ENCODE measurements at regions not wholly inside any gene's neighbourhood (a gene's known extent, or its start where the extent isn't known, plus 50 kb on each side); places are given as distances from the start of the nearest gene placed in this dataset.

DNA sequence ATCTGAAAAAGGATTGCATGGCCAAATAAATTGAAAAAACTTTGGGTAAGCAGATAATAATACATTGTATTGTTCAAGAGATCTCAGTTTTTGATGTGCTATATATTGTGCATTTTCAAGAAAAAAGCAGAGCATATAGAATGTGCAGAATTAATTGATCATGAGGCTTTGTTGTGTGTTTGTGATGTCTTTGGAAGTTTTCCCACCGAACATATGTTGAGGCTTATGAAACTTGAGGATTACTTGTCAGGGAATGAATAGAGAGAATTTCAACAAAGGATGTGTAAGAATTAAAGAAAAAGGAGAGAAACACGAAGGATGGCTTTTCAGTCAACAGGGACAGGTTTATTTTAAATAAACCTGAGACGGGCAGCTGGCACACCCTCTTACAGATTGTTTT is 232.5 kb upstream of the POU1F1 start:
- H3K36me3 ChIP-seq (ENCODE audit: control insufficient read depth, insufficient read depth, low read length), result no peaks in the 10 kb centered on the region
- H3K4me3 ChIP-seq (ENCODE audit: low read depth, low read length), result no peak overlapping the region
- TF ChIP-seq, protein P1, sequence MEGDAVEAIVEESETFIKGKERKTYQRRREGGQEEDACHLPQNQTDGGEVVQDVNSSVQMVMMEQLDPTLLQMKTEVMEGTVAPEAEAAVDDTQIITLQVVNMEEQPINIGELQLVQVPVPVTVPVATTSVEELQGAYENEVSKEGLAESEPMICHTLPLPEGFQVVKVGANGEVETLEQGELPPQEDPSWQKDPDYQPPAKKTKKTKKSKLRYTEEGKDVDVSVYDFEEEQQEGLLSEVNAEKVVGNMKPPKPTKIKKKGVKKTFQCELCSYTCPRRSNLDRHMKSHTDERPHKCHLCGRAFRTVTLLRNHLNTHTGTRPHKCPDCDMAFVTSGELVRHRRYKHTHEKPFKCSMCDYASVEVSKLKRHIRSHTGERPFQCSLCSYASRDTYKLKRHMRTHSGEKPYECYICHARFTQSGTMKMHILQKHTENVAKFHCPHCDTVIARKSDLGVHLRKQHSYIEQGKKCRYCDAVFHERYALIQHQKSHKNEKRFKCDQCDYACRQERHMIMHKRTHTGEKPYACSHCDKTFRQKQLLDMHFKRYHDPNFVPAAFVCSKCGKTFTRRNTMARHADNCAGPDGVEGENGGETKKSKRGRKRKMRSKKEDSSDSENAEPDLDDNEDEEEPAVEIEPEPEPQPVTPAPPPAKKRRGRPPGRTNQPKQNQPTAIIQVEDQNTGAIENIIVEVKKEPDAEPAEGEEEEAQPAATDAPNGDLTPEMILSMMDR (IDR thresholded peaks at IDR 0.05; ENCODE audit: insufficient read depth, low read length, severe bottlenecking), result no peak
- DNase-seq (ENCODE audit: low read depth) (no peak), FAIRE-seq (no peak)
- no peaks in the 10 kb centered on the region for H3K27me3 ChIP-seq (ENCODE audit: control insufficient read depth, insufficient read depth, low read length)

DNA sequence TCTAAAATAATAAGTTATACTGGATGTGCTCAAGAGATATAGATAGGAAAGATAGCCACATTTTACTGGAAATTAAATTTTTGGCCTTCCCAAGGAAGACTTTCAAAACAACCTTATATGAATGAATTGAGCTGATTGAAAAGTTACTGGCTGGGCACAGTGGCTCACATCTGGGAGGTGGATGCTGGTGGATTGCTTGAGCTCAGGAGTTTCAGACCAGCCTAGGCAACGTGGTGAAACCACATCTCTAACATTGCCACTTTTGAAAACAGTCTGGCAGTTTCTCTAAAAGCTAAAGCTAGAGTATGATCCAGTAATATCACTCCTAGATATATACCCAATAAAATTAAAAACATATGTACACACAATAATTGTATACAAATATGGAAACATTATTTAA is 231.4 kb upstream of the POU1F1 start:
- no peak for FAIRE-seq
- TF ChIP-seq, protein P1 (IDR thresholded peaks at IDR 0.05; ENCODE audit: insufficient read depth, low read length, severe bottlenecking), result no peak
- DNase-seq (ENCODE audit: low read depth), result no peak
- no peaks in the 10 kb centered on the region for H3K27me3 ChIP-seq (ENCODE audit: control insufficient read depth, insufficient read depth, low read length)
- H3K36me3 ChIP-seq (ENCODE audit: control insufficient read depth, insufficient read depth, low read length), result no peaks in the 10 kb centered on the region
- no peak overlapping the region for H3K4me3 ChIP-seq (ENCODE audit: low read depth, low read length)

DNA sequence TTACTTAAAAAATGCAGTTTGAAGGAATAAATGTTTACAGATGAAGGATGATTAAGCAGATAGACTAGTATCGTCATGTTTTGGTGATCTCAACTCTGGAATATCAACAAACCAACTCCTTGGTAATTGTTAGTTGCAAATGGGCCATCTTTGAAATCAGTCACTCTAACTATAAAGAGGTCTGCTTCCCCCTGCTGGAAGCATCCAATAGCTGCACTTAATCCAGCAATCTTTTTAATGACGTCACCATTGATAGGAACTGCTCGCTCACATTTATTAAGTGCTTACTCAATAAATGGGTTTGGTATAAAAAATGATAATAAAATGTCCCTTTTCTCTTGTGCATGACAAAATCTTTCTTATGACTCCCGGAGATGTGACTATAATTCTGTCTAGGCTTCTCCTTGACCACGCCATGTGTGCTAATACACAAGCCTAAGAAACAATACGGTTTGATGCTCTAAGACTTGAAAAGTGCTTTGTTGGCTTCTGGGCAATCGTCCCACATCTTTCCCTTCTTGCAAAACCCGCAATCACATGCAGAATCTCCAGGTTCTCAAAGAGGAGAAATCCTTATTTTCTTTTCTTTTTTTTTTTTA is 227.6 kb upstream of the POU1F1 start:
- H3K27me3 ChIP-seq (ENCODE audit: control insufficient read depth, insufficient read depth, low read length), result no peaks in the 10 kb centered on the region
- no peaks in the 10 kb centered on the region for H3K36me3 ChIP-seq (ENCODE audit: control insufficient read depth, insufficient read depth, low read length)
- peak; percentile 90 for DNase-seq (ENCODE audit: low read depth)
- no peak for FAIRE-seq
- TF ChIP-seq, protein P1 (IDR thresholded peaks at IDR 0.05; ENCODE audit: insufficient read depth, low read length, severe bottlenecking), result peak; percentile 71
- no peak overlapping the region for H3K4me3 ChIP-seq (ENCODE audit: low read depth, low read length)

DNA sequence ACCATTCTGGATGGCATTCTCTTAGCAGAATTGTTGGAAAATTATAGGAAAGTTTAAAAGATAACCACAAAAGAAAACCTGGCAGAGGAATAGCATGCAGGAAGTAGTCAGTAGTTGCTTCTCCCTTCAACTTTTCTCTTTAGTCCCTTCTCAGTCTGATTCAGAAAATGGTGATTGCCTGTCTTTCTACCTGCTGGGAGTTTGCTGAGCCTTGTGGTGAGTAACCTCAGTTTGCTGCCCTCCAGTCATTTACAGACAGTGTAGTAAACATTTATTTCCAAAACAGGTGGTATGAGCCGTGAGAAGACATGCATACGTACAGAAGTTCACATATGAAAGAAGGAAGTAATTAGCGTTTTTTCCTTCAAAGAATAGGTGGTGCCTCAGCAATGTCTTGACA is 224.7 kb upstream of the POU1F1 start:
- FAIRE-seq, result no peak

DNA sequence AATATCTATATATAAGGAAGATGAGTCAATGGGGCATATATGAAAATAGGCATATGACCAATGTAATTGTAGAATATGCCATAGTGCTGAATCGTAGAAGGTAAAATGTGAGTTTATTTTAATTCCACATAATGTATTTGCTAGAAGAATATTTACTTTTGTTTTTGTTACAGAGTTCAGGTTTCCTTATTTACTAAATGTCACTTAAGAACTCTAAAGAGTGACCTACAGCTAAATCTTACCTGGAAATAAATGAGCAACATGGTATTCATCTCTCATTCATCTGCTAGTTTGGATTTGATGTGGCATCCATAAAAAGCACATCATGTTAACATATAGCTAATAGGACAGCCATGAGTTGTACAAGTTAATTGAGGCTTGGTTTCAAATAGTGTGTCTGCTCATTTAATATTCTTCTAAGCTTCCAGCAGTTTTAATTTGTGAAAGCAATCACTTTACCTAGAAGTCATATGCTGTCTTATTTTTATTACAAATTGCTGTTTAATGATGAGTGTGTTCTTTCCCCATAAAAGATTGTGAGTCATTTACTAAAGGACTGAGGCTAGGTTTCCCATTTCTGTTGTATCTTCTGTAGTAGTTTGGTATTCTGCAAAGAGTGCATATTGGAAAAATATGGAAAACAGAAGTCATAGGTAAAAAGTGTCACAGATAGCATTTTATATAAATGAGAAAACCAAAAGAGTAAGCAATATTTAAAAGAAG is 222.1 kb upstream of the POU1F1 start:
- no peaks in the 10 kb centered on the region for H3K36me3 ChIP-seq (ENCODE audit: control insufficient read depth, insufficient read depth, low read length)
- TF ChIP-seq, protein P1 (IDR thresholded peaks at IDR 0.05; ENCODE audit: insufficient read depth, low read length, severe bottlenecking), result no peak
- FAIRE-seq, result no peak
- H3K27me3 ChIP-seq (ENCODE audit: control insufficient read depth, insufficient read depth, low read length), result no peaks in the 10 kb centered on the region
- peak; percentile 29 for DNase-seq (ENCODE audit: low read depth)
- H3K4me3 ChIP-seq (ENCODE audit: low read depth, low read length), result no peak overlapping the region

More for the DNA sequence above, 224.7 kb upstream of the POU1F1 start:
- peak; percentile 55 for DNase-seq (ENCODE audit: low read depth)
- Histone ChIP-seq H3K27me3 (ENCODE audit: control insufficient read depth, insufficient read depth, low read length) (no peaks in the 10 kb centered on the region), H3K36me3 (ENCODE audit: control insufficient read depth, insufficient read depth, low read length) (no peaks in the 10 kb centered on the region), H3K4me3 (ENCODE audit: low read depth, low read length) (no peak overlapping the region)
- TF ChIP-seq, protein P1 (IDR thresholded peaks at IDR 0.05; ENCODE audit: insufficient read depth, low read length, severe bottlenecking), result no peak

Measured in bronchial epithelial cell (primary cell).